GM18505 (cell line): ENCODE measurements at regions not wholly inside any gene's neighbourhood (a gene's known extent, or its start where the extent isn't known, plus 50 kb on each side); places are given as distances from the start of the nearest gene placed in this dataset.

ENCODE experiments used
- ATAC-seq: cut with Tn5 transposase; IDR thresholded peaks from one replicate; pipeline ENCODE4 v1.9.1; 2021; ENCODE audit not compliant: unreplicated experiment
- POLR2A ChIP-seq: IDR thresholded peaks from 4 replicates; pipeline ENCODE4 v1.6.1; 2011; ENCODE audit warnings: borderline replicate concordance; ENCODE audit not compliant: insufficient read depth, insufficient read length; ENCODE audit errors: extremely low read depth

DNA sequence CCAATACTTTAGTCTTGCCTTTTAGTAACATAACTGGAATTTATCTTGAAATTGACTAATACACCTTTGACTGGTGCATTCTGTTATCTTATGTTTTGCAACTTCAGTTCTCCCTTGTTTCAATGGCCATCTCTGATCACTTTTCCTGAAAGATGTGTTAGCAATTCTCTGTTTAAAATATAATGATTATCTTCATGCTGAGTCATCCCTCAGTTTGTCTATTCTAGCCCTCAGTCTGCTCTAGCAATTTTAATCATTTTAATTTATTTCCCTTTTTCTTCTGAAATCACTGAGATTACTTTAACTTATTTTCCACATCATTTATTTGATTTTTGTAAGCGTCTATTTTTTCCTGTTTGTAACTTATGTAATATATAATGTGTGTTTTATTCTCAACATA, 221.9 kb upstream of the PDGFD start:
- no peak for ATAC-seq
- TF ChIP-seq POLR2A: no peak

DNA sequence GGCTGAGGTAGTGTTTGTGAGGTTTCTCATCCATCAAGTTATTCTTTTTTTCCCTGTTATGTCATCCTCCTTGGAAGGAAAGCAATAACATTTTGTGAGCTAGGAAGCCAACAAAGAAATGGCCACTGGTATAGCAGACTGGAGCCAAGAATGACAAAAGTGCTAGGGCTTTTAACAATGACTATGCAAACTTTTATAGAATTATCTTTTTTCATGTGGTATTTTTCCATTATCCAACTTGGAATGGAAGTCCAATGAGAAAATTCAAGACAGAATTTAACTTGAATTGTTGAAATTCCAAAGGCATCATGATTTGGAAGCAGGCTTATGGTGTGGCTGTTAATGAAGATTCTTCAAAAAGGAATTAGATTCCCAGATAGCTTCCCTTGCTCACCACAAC, 216.4 kb upstream of the PDGFD start:
- ATAC-seq: no peak

DNA sequence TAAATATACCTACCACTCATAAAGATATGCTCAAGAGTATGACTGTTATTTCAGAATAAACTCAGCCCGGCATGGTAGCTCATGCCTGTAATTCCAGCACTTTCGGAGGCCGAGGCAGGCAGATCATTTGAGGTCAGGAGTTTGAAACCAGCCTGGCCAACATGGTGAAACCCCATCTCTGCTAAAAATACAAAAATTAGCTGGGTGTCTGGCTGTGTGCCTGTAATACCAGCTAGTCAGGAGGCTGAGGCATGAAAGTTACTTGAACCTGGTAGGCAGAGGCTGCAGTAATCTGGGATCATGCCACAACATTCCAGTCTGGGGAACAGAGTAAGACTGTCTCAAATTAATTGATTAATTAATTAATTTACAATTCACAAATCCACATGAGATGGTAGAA, 208.2 kb upstream of the PDGFD start:
- ATAC-seq: no peak
- TF ChIP-seq POLR2A: no peak

More for the DNA sequence above, 216.4 kb upstream of the PDGFD start:
- TF ChIP-seq POLR2A: no peak

DNA sequence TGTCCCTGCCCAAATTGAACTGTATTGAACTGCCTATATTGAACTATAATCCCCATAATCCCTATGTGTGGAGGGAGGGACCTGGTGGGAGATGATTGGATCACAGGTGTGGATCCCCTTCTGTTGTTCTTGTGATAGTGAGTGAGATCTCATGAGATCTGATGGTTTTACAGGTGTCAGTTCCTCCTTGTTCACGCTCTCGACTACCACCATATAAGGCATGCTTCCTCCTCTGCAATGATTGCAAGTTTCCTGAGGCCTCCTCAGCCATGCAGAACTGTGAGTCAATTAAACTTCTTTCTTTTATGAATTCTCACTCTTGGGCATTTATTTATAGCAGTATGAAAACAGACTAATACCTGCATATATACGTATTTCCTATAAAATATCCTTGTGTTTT, 206.5 kb upstream of the PDGFD start:
- no peak for TF ChIP-seq POLR2A

DNA sequence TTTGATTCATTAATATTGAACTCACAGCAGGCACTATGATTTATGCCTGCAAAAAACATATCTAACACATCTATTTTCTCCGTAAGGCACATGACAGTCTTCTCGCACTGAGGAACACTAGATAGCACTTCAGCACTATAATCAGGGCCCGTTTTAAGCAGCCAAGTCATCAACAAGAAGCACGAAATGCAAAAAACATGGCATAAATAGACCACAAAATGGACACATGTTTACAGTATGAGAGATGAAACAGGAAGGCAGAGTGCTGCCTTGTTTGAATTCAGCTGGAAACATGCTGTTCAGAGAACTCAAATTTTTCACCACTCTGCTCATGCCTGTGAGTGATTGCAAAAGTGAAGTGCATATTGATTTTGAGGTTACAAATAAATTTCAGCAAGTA, 205.8 kb upstream of the PDGFD start:
- no peak for TF ChIP-seq POLR2A
- no peak for ATAC-seq

More for the DNA sequence above, 206.5 kb upstream of the PDGFD start:
- peak; percentile 86 for ATAC-seq

DNA sequence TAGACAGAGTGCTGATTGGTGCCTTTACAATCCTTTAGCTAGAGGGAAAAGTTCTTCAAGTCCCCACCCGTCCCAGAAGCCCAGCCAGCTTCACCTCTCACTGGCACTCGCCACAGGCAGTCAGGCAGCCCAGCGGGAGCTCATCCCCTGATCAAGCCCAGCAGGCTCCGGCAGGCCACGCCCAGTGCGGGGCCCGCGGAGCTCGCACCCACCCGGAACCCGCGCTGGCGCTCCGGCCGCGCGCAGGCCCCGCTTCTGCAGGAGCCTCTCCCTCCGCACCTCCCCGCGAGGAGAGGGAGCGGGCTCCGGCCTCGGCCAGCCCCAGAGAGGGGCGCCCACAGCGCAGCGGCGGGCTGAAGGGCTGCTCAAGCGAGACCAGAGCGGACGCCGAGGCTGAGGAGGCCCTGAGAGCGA, 202.4 kb upstream of the PDGFD start:
- TF ChIP-seq POLR2A: no peak
- ATAC-seq: no peak

- no peak for TF ChIP-seq POLR2A
- ATAC-seq: no peak
Measured at GRCh38 chr11:104365676-104366075, 201.7 kb upstream of the PDGFD start.

DNA sequence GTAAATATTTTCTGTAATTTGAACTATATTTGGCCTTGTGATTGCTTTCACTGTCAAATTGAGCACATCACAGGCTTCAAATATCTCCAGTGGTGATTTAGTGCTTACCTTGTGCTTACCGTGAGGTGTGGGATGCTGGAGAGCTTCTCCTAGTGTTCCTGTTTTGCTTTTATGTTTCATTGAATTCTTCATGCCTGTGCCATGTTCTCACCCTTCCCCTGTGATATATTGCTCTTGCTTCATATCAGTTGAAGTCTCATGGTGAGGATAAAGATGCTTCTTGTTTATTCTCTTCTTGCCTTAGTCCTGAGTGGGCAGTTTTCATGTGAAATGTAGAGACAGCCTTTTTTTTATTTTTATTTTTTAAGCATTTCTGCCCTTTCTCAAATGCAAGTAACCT, 198.0 kb upstream of the PDGFD start:
- ATAC-seq: no peak
- no peak for TF ChIP-seq POLR2A

GRCh38 chr11:104352036-104352435, 188.1 kb upstream of the PDGFD start:
- no peak for ATAC-seq
- no peak for TF ChIP-seq POLR2A

DNA sequence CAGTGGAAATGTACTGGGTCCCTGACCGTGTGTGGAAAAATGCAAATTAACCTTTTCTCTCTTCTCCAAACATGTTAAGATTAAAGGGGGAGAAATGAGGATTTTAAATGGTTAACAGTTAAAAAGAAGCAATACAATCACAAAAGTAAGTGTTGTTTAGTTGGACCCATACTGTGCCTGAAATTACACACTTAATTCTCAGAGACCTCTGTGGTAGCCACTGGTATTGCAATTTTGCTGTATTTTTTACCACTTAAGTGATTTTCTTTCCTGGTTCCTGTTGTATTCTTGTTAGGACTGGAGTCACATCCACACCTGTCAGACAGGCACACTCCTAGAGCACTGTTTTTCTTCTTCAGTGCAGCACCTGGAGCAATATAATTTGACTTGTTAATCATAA, 179.6 kb upstream of the PDGFD start:
- peak; percentile 62 for ATAC-seq
- TF ChIP-seq POLR2A: no peak

GRCh38 chr11:104340590-104340989, 176.6 kb upstream of the PDGFD start:
- TF ChIP-seq POLR2A: no peak

GRCh38 chr11:104339380-104339831, 175.5 kb upstream of the PDGFD start:
- TF ChIP-seq POLR2A: no peak

More at GRCh38 chr11:104340590-104340989, 176.6 kb upstream of the PDGFD start:
- ATAC-seq: no peak

DNA sequence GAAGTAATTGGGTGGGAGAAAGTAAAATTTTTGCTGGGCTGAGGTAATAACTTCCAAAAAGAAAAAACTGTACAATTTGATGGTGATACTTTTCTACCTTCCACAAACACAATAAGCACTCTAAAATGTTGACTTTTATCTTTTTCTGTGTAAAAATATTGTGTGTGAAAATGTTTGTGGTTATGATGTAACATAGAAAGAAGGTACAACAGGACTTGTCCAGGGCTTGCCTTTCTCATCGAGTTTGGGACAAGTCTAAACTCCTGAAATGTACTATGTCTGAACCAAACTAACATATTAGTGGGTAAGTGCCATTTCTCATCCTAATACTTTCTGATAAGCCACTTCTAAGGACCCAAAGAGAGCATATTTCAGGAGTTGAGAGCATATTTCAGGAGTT, 174.2 kb upstream of the PDGFD start:
- no peak for ATAC-seq
- TF ChIP-seq POLR2A: no peak

More at GRCh38 chr11:104339380-104339831, 175.5 kb upstream of the PDGFD start:
- ATAC-seq: no peak

DNA sequence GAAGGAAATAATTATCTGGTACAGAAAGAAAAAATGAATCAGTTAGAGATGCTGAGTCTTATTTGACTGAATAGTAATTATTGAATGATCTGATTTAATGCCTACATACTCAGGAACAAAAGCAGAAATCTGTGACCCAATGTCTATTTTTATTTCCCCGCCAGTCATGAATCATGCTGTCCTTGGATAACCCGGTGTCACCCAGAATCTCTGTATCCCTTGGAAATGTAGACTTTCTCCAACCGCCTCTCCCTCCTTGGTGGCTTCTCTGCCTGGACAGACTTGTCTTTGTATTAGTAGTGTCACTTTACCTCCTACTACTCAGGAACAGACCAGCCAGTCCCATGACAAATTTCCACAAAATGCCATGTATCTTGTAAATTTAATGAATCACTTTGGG, 173.3 kb upstream of the PDGFD start:
- no peak for ATAC-seq
- TF ChIP-seq POLR2A: no peak

GRCh38 chr11:104333977-104334376, 170.0 kb upstream of the PDGFD start:
- ATAC-seq: peak; percentile 74
- no peak for TF ChIP-seq POLR2A
